Fibroblast of pulmonary artery (primary cell): ENCODE measurements at regions not wholly inside any gene's neighbourhood (a gene's known extent, or its start where the extent isn't known, plus 50 kb on each side); places are given as distances from the start of the nearest gene placed in this dataset.

Experiments
- DNase-seq: peaks from one replicate; pipeline ENCODE4 v3.0.0-alpha.2; 2010; ENCODE audit warnings: low read depth
- H3K4me3 ChIP-seq: replicated peaks from 2 replicates; pipeline ENCODE4 v1.5.1; 2011; ENCODE audit warnings: low read depth, mild to moderate bottlenecking, control low read depth, low read length, moderate library complexity
- CTCF ChIP-seq: IDR thresholded peaks from 2 replicates; pipeline ENCODE4 v1.5.1; 2011; ENCODE audit warnings: mild to moderate bottlenecking, control low read depth, low read length, inconsistent platforms; ENCODE audit errors: missing control alignments

DNA sequence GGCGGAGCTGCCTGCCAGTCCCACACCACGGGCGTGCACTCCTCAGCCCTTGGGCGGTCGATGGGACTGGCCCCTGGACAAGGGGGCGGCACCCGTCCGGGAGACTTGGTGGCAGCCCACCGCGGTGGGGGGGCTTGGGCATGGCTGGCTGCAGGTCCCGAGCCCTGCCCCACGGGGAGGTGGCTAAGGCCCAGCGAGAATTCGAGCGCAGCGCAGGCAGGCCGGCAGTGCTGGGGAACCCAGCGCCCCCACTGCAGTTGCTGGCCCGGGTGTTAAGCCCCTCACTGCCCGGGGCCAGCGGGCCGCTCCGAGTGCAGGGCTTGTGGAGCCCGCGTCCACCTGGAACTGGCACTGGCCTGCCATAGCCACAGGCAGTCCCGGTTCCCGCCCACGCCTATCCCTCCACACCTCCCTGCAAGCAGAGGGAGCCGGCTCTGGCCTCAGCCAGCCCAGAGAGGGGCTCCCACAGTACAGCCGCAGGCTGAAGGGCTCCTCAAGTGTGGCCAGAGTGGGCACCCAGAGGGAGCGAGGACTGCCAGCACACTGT is 742.9 kb upstream of the DDX18 start:
- TF ChIP-seq CTCF: no peak
- H3K4me3 ChIP-seq: no peak overlapping the region
- DNase-seq: no peak

DNA sequence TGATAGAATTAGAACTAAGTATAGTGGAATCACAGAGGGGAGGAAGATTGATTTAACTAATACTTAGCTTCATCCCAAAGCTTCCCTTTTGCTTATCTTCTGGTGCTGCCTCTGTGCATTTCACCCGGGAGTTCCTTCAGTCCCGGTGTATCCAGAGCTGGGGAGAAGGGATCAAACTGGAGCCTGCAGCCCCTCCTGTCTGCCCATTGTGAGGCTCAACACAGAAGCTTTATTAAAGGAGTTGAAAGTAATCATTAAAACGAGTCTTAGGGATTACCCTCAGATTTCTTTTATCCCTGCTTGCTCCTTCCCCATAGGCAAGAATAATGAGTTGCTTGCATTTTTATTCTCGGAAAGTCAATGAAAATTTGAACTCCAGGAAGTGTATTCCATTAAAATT is 739.7 kb upstream of the DDX18 start:
- TF ChIP-seq CTCF: no peak
- H3K4me3 ChIP-seq: no peak overlapping the region
- DNase-seq: no peak

- no peak for DNase-seq
- no peak overlapping the region for H3K4me3 ChIP-seq
- TF ChIP-seq CTCF: no peak
Observed at GRCh38 chr2:117085256-117085655, 729.2 kb upstream of the DDX18 start.

- H3K4me3 ChIP-seq: no peak overlapping the region
- no peak for TF ChIP-seq CTCF
- DNase-seq: no peak
Observed at GRCh38 chr2:117085737-117086136, 728.8 kb upstream of the DDX18 start.

DNA sequence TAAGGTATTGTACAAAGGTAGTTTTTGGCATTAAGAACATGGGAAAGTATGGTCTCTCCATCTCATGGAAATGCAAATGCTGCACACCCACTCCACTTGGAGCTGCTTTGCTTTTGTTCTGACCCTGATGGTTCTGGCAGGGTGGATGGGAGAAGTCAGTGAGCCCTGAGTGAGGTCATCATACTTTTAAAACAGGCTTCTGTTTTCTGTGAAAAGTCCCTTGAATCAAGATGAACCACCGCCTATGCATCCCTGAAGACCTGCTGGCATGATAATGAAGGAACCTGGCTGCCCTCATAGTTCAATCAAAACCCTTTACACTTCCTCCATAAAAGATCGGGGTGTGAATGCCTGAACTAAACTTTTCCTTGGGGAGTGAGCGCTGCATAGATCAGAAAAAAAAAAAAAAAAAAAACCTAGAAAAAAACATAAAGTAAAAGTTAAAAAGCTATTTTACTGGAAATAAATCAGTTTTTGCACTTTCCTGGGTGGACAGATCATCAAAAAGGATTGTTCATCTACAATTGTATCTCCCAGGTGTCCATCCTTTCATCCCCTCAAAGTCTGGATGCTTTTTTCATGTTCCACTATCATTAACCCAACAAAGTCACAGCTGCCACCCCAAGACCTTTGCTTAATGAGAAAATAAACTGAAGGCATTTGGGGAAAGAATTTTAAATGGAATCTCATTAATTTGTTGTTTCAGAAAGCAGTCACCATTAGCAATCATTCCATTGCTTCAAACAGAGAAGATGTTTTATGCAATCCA is 728.1 kb upstream of the DDX18 start:
- TF ChIP-seq CTCF: no peak
- DNase-seq: no peak
- H3K4me3 ChIP-seq: no peak overlapping the region

DNA sequence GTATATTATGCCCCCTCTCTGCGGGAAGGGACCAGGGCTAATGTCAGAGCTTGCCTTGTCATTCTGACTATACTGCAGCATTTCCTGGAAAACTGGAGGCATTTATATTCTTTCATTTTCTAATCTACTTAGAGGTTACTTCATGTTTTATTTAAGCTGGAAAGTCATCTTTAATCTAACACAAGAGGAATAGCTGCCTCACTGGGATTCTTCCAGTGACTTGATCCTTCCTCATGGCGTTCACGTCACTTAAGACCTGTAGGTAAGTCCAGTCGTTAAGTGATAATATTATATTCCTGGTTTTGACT is 727.6 kb upstream of the DDX18 start:
- TF ChIP-seq CTCF: no peak
- H3K4me3 ChIP-seq: no peak overlapping the region
- no peak for DNase-seq
